ENCODE measurements at regions not wholly inside any gene's neighbourhood (a gene's known extent, or its start where the extent isn't known, plus 50 kb on each side); places are given as distances from the start of the nearest gene placed in this dataset.

GRCh38 chr1:209183195-209183594, 400.3 kb upstream of the CAMK1G start:
- in situ Hi-C loops (cut with MboI): no loop called here

GRCh38 chr1:209187589-209187988, 395.9 kb upstream of the CAMK1G start:
- Histone ChIP-seq H3K27me3 (replicated peaks; ENCODE audit: insufficient read depth) (no peaks in the 10 kb centered on the region), H3K9me2 (ENCODE audit: insufficient read depth) (no peaks in the 10 kb centered on the region), H3F3A (ENCODE audit: insufficient read depth) (no peaks in the 10 kb centered on the region), H3K4me2 (ENCODE audit: unreplicated experiment) (no peak overlapping the region), H2AFZ (no peak overlapping the region), H3K27ac (no peak overlapping the region), H3K79me2 (ENCODE audit: insufficient read depth) (no peaks in the 10 kb centered on the region), H4K20me1 (ENCODE audit: insufficient read depth) (no peaks in the 10 kb centered on the region), H3K9ac (no peak overlapping the region), H3K9me3 (ENCODE audit: low read depth) (no peaks in the 10 kb centered on the region), H3K36me3 (ENCODE audit: low read depth) (no peaks in the 10 kb centered on the region), H3K4me3 (no peak overlapping the region), H3K4me1 (ENCODE audit: insufficient read depth) (no peaks in the 10 kb centered on the region)
- 26 to 35% methylated on average over 3 of the region's 3 CpGs for WGBS, 2 experiments (ENCODE audit: low coverage in 1 of 2, low lambda C conversion rate in 2 of 2, missing lambda C conversion rate in 2 of 2)
- DNase-seq: no peak
- TF ChIP-seq EZH2 (IDR thresholded peaks at IDR 0.05; ENCODE audit: insufficient read depth, poor library complexity, severe bottlenecking): no peak
- no peak for TF ChIP-seq EZH2phosphoT487 (IDR thresholded peaks at IDR 0.05; ENCODE audit: insufficient read depth, low read depth)
- in situ Hi-C loops (cut with MboI): no loop called here

More at GRCh38 chr1:209183195-209183594, 400.3 kb upstream of the CAMK1G start:
- no peaks in the 10 kb centered on the region for H3K4me1 ChIP-seq (ENCODE audit: insufficient read depth)
- H3K9ac ChIP-seq: no peak overlapping the region
- no peaks in the 10 kb centered on the region for H3F3A ChIP-seq (ENCODE audit: insufficient read depth)
- no peaks in the 10 kb centered on the region for H4K20me1 ChIP-seq (ENCODE audit: insufficient read depth)
- WGBS, 2 experiments (ENCODE audit: low coverage in 1 of 2, low lambda C conversion rate in 2 of 2, missing lambda C conversion rate in 2 of 2): 14 to 21% methylated on average over 1 of the region's 1 CpG
- H3K9me2 ChIP-seq (ENCODE audit: insufficient read depth): no peaks in the 10 kb centered on the region
- no peaks in the 10 kb centered on the region for H3K79me2 ChIP-seq (ENCODE audit: insufficient read depth)
- no peak overlapping the region for H2AFZ ChIP-seq
- H3K4me3 ChIP-seq: no peak overlapping the region
- no peaks in the 10 kb centered on the region for H3K9me3 ChIP-seq (ENCODE audit: low read depth)
- H3K27me3 ChIP-seq (replicated peaks; ENCODE audit: insufficient read depth): no peaks in the 10 kb centered on the region
- no peak overlapping the region for H3K4me2 ChIP-seq (ENCODE audit: unreplicated experiment)
- TF ChIP-seq EZH2phosphoT487 (IDR thresholded peaks at IDR 0.05; ENCODE audit: insufficient read depth, low read depth) (no peak), EZH2 (IDR thresholded peaks at IDR 0.05; ENCODE audit: insufficient read depth, poor library complexity, severe bottlenecking) (no peak)
- no peak for DNase-seq
- no peak overlapping the region for H3K27ac ChIP-seq
- H3K36me3 ChIP-seq (ENCODE audit: low read depth): no peaks in the 10 kb centered on the region

- H3K9ac ChIP-seq: no peak overlapping the region
- no peak overlapping the region for H2AFZ ChIP-seq
- DNase-seq: peak; percentile 54
Observed at GRCh38 chr1:209190591-209191261, 392.8 kb upstream of the CAMK1G start.

GRCh38 chr1:209191262-209191634, 392.3 kb upstream of the CAMK1G start:
- H3K9ac ChIP-seq: no peak overlapping the region
- no peaks in the 10 kb centered on the region for H3K9me2 ChIP-seq (ENCODE audit: insufficient read depth)
- TF ChIP-seq EZH2phosphoT487 (IDR thresholded peaks at IDR 0.05; ENCODE audit: insufficient read depth, low read depth) (no peak), EZH2 (IDR thresholded peaks at IDR 0.05; ENCODE audit: insufficient read depth, poor library complexity, severe bottlenecking) (no peak)
- H3K79me2 ChIP-seq (ENCODE audit: insufficient read depth): no peaks in the 10 kb centered on the region
- no peak overlapping the region for H3K4me2 ChIP-seq (ENCODE audit: unreplicated experiment)
- no peaks in the 10 kb centered on the region for H3K9me3 ChIP-seq (ENCODE audit: low read depth)
- H3K4me3 ChIP-seq: no peak overlapping the region
- H3K27me3 ChIP-seq (replicated peaks; ENCODE audit: insufficient read depth): no peaks in the 10 kb centered on the region
- WGBS, 2 experiments (ENCODE audit: low coverage in 1 of 2, low lambda C conversion rate in 2 of 2, missing lambda C conversion rate in 2 of 2): 30 to 35% methylated on average over 1 of the region's 1 CpG
- no peaks in the 10 kb centered on the region for H3K36me3 ChIP-seq (ENCODE audit: low read depth)
- DNase-seq: no peak
- no peaks in the 10 kb centered on the region for H3F3A ChIP-seq (ENCODE audit: insufficient read depth)
- H3K4me1 ChIP-seq (ENCODE audit: insufficient read depth): no peaks in the 10 kb centered on the region
- no peak overlapping the region for H3K27ac ChIP-seq
- H2AFZ ChIP-seq: no peak overlapping the region
- no peaks in the 10 kb centered on the region for H4K20me1 ChIP-seq (ENCODE audit: insufficient read depth)
- in situ Hi-C loops (cut with MboI): no loop called here

More at GRCh38 chr1:209190591-209191261, 392.8 kb upstream of the CAMK1G start:
- Histone ChIP-seq H3K79me2 (ENCODE audit: insufficient read depth) (no peaks in the 10 kb centered on the region), H3K36me3 (ENCODE audit: low read depth) (no peaks in the 10 kb centered on the region), H3K4me2 (ENCODE audit: unreplicated experiment) (no peak overlapping the region), H3K9me2 (ENCODE audit: insufficient read depth) (no peaks in the 10 kb centered on the region), H3K27me3 (replicated peaks; ENCODE audit: insufficient read depth) (no peaks in the 10 kb centered on the region), H3K4me3 (no peak overlapping the region), H3K27ac (no peak overlapping the region), H3F3A (ENCODE audit: insufficient read depth) (no peaks in the 10 kb centered on the region), H4K20me1 (ENCODE audit: insufficient read depth) (no peaks in the 10 kb centered on the region), H3K4me1 (ENCODE audit: insufficient read depth) (no peaks in the 10 kb centered on the region), H3K9me3 (ENCODE audit: low read depth) (no peaks in the 10 kb centered on the region)
- no peak for TF ChIP-seq EZH2 (IDR thresholded peaks at IDR 0.05; ENCODE audit: insufficient read depth, poor library complexity, severe bottlenecking)
- TF ChIP-seq EZH2phosphoT487 (IDR thresholded peaks at IDR 0.05; ENCODE audit: insufficient read depth, low read depth): no peak
- in situ Hi-C loops (cut with MboI): no loop called here
- 3 to 5% methylated on average over 12 of the region's 12 CpGs for WGBS, 2 experiments (ENCODE audit: low coverage in 1 of 2, low lambda C conversion rate in 2 of 2, missing lambda C conversion rate in 2 of 2)

GRCh38 chr1:209196140-209196539, 387.4 kb upstream of the CAMK1G start:
- H3K9ac ChIP-seq: no peak overlapping the region
- H4K20me1 ChIP-seq (ENCODE audit: insufficient read depth): no peaks in the 10 kb centered on the region
- no peak for DNase-seq
- in situ Hi-C loops (cut with MboI): no loop called here
- no peaks in the 10 kb centered on the region for H3K9me3 ChIP-seq (ENCODE audit: low read depth)
- H3K4me3 ChIP-seq: no peak overlapping the region
- no peak overlapping the region for H2AFZ ChIP-seq
- TF ChIP-seq EZH2 (IDR thresholded peaks at IDR 0.05; ENCODE audit: insufficient read depth, poor library complexity, severe bottlenecking) (no peak), EZH2phosphoT487 (IDR thresholded peaks at IDR 0.05; ENCODE audit: insufficient read depth, low read depth) (no peak)
- H3K4me1 ChIP-seq (ENCODE audit: insufficient read depth): no peaks in the 10 kb centered on the region
- no peaks in the 10 kb centered on the region for H3K79me2 ChIP-seq (ENCODE audit: insufficient read depth)
- H3K9me2 ChIP-seq (ENCODE audit: insufficient read depth): no peaks in the 10 kb centered on the region
- peaks cover 12% of the 10 kb centered on the region; the same call in 1 of the 2 replicates for H3K27me3 ChIP-seq (replicated peaks; ENCODE audit: insufficient read depth)
- no peak overlapping the region for H3K27ac ChIP-seq
- H3K4me2 ChIP-seq (ENCODE audit: unreplicated experiment): no peak overlapping the region
- no peaks in the 10 kb centered on the region for H3K36me3 ChIP-seq (ENCODE audit: low read depth)
- H3F3A ChIP-seq (ENCODE audit: insufficient read depth): no peaks in the 10 kb centered on the region
